Adipocyte (in vitro differentiated cells): ENCODE measurements at regions not wholly inside any gene's neighbourhood (a gene's known extent, or its start where the extent isn't known, plus 50 kb on each side); places are given as distances from the start of the nearest gene placed in this dataset.
"Not testable (repeated sequence)": the region's sequence is repeated elsewhere in the genome, so short reads cannot be mapped to it uniquely, and the experiment has no call there.

Experiments
- DNase-seq: peaks from one replicate; pipeline ENCODE4 v3.0.0-alpha.2; 2015; ENCODE audit warnings: low read depth
- H3K27me3 ChIP-seq: replicated peaks from 2 replicates; pipeline ENCODE4 v1.7.0; 2013; ENCODE audit warnings: mild to moderate bottlenecking, low read length, moderate library complexity; ENCODE audit not compliant: control insufficient read depth, insufficient read depth
- H3K36me3 ChIP-seq: 2 replicates; pipeline ENCODE4 v1.7.0; 2013; ENCODE audit warnings: low read length, mild to moderate bottlenecking, moderate library complexity; ENCODE audit not compliant: control insufficient read depth, insufficient read depth, severe bottlenecking
- H3K4me1 ChIP-seq: 2 replicates; pipeline ENCODE4 v1.7.0; 2013; ENCODE audit warnings: mild to moderate bottlenecking, low read length, moderate library complexity; ENCODE audit not compliant: control insufficient read depth, insufficient read depth
- H3K4me3 ChIP-seq: 2 replicates; pipeline ENCODE4 v1.7.0; 2013; ENCODE audit warnings: mild to moderate bottlenecking, low read length, moderate library complexity
- H3K9ac ChIP-seq: 2 replicates; pipeline ENCODE4 v1.7.0; 2013; ENCODE audit warnings: mild to moderate bottlenecking, low read length, moderate library complexity
- H3K9me3 ChIP-seq: 2 replicates; pipeline ENCODE4 v1.7.0; 2013; ENCODE audit warnings: mild to moderate bottlenecking, low read length, moderate library complexity; ENCODE audit not compliant: control insufficient read depth

- DNase-seq: no peak
- Histone ChIP-seq H3K36me3 (no peaks in the 10 kb centered on the region), H3K4me3 (no peak overlapping the region), H3K4me1 (no peaks in the 10 kb centered on the region), H3K27me3 (no peaks in the 10 kb centered on the region), H3K9ac (no peak overlapping the region), H3K9me3 (no peaks in the 10 kb centered on the region)
These were observed 666.4 kb upstream of the CTNND2 start for GRCh38 chr5:12570688-12571087.

GRCh38 chr5:12566441-12566840 lies 662.2 kb upstream of the CTNND2 start:
- no peaks in the 10 kb centered on the region for H3K27me3 ChIP-seq
- H3K9me3 ChIP-seq: peaks cover 2% of the 10 kb centered on the region
- no peak for DNase-seq
- no peaks in the 10 kb centered on the region for H3K4me1 ChIP-seq
- H3K9ac ChIP-seq: no peak overlapping the region
- no peak overlapping the region for H3K4me3 ChIP-seq
- no peaks in the 10 kb centered on the region for H3K36me3 ChIP-seq

- H3K9me3 ChIP-seq: no peaks in the 10 kb centered on the region
- H3K9ac ChIP-seq: no peak overlapping the region
- H3K4me3 ChIP-seq: no peak overlapping the region
- DNase-seq: no peak
- no peaks in the 10 kb centered on the region for H3K4me1 ChIP-seq
- H3K27me3 ChIP-seq: no peaks in the 10 kb centered on the region
- no peaks in the 10 kb centered on the region for H3K36me3 ChIP-seq
These were observed 652.8 kb upstream of the CTNND2 start for GRCh38 chr5:12557012-12557411.

GRCh38 chr5:12526113-12526512 lies 621.9 kb upstream of the CTNND2 start:
- no peak overlapping the region for H3K9ac ChIP-seq

GRCh38 chr5:12522116-12522515 lies 617.9 kb upstream of the CTNND2 start:
- no peak for DNase-seq
- Histone ChIP-seq H3K27me3 (no peaks in the 10 kb centered on the region), H3K36me3 (no peaks in the 10 kb centered on the region), H3K4me1 (no peaks in the 10 kb centered on the region), H3K9ac (no peak overlapping the region), H3K4me3 (no peak overlapping the region), H3K9me3 (peaks cover 3% of the 10 kb centered on the region)

More at GRCh38 chr5:12526113-12526512, 621.9 kb upstream of the CTNND2 start:
- H3K4me1 ChIP-seq: no peaks in the 10 kb centered on the region
- H3K4me3 ChIP-seq: no peak overlapping the region
- no peak for DNase-seq
- H3K27me3 ChIP-seq: no peaks in the 10 kb centered on the region
- no peaks in the 10 kb centered on the region for H3K36me3 ChIP-seq
- H3K9me3 ChIP-seq: peaks cover 3% of the 10 kb centered on the region

GRCh38 chr5:12504983-12505382 lies 600.7 kb upstream of the CTNND2 start:
- H3K36me3 ChIP-seq, DNase-seq, H3K9ac ChIP-seq, H3K27me3 ChIP-seq, H3K4me1 ChIP-seq, H3K4me3 ChIP-seq: not testable (repeated sequence)
- H3K9me3 ChIP-seq: peaks cover 13% of the 10 kb centered on the region

GRCh38 chr5:12488161-12488560 lies 583.9 kb upstream of the CTNND2 start:
- H3K4me1 ChIP-seq: no peaks in the 10 kb centered on the region
- no peaks in the 10 kb centered on the region for H3K27me3 ChIP-seq
- H3K9me3 ChIP-seq: peaks cover 8% of the 10 kb centered on the region
- H3K36me3 ChIP-seq: no peaks in the 10 kb centered on the region
- no peak overlapping the region for H3K9ac ChIP-seq
- DNase-seq: no peak
- H3K4me3 ChIP-seq: no peak overlapping the region

GRCh38 chr5:12480487-12480886 lies 576.2 kb upstream of the CTNND2 start:
- H3K9me3 ChIP-seq: peaks cover 8% of the 10 kb centered on the region
- no peaks in the 10 kb centered on the region for H3K36me3 ChIP-seq
- H3K4me1 ChIP-seq: no peaks in the 10 kb centered on the region
- no peak overlapping the region for H3K4me3 ChIP-seq
- no peak overlapping the region for H3K9ac ChIP-seq
- no peak for DNase-seq
- H3K27me3 ChIP-seq: no peaks in the 10 kb centered on the region

- Histone ChIP-seq H3K9ac (no peak overlapping the region), H3K9me3 (no peaks in the 10 kb centered on the region), H3K36me3 (no peaks in the 10 kb centered on the region), H3K4me1 (no peaks in the 10 kb centered on the region), H3K4me3 (no peak overlapping the region), H3K27me3 (no peaks in the 10 kb centered on the region)
- no peak for DNase-seq
These were observed 573.3 kb upstream of the CTNND2 start for GRCh38 chr5:12477554-12477953.

- no peaks in the 10 kb centered on the region for H3K36me3 ChIP-seq
- peaks cover 11% of the 10 kb centered on the region for H3K9me3 ChIP-seq
- H3K9ac ChIP-seq: no peak overlapping the region
- no peak for DNase-seq
- no peaks in the 10 kb centered on the region for H3K4me1 ChIP-seq
- H3K27me3 ChIP-seq: no peaks in the 10 kb centered on the region
- no peak overlapping the region for H3K4me3 ChIP-seq
These were observed 563.6 kb upstream of the CTNND2 start for GRCh38 chr5:12467799-12468198.

- no peak for DNase-seq
- H3K4me3 ChIP-seq: no peak overlapping the region
These were observed 556.4 kb upstream of the CTNND2 start for GRCh38 chr5:12460493-12461261.

GRCh38 chr5:12459326-12459725 lies 555.1 kb upstream of the CTNND2 start:
- Histone ChIP-seq H3K27me3 (no peaks in the 10 kb centered on the region), H3K4me3 (no peak overlapping the region), H3K36me3 (no peaks in the 10 kb centered on the region), H3K9me3 (no peaks in the 10 kb centered on the region), H3K9ac (no peak overlapping the region), H3K4me1 (no peaks in the 10 kb centered on the region)
- DNase-seq: no peak

More at GRCh38 chr5:12460493-12461261, 556.4 kb upstream of the CTNND2 start:
- no peaks in the 10 kb centered on the region for H3K4me1 ChIP-seq
- H3K9me3 ChIP-seq: no peaks in the 10 kb centered on the region
- no peak overlapping the region for H3K9ac ChIP-seq
- H3K36me3 ChIP-seq: no peaks in the 10 kb centered on the region
- no peaks in the 10 kb centered on the region for H3K27me3 ChIP-seq
